Upper lobe of right lung (tissue), 1 donor: ENCODE measurements at regions not wholly inside any gene's neighbourhood (a gene's known extent, or its start where the extent isn't known, plus 50 kb on each side); places are given as distances from the start of the nearest gene placed in this dataset.
"Not testable (repeated sequence)": the region's sequence is repeated elsewhere in the genome, so short reads cannot be mapped to it uniquely, and the experiment has no call there.

Source experiments
- ATAC-seq: fragments of 200-7000 bp; cut with Tn5 transposase; one replicate; pipeline ENCODE4 v1.9.1; 2020; ENCODE audit warnings: mild to moderate bottlenecking, moderate library complexity
- DNase-seq: peaks from one replicate; pipeline ENCODE4 v3.0.0-alpha.2; 2020
- H3K27ac ChIP-seq: fragments of 200-600 bp; one replicate; pipeline ENCODE4 v1.8.0; 2022
- H3K27me3 ChIP-seq: fragments of 200-600 bp; one replicate; pipeline ENCODE4 v1.8.0; 2022; ENCODE audit warnings: mild to moderate bottlenecking
- H3K36me3 ChIP-seq: fragments of 200-600 bp; one replicate; pipeline ENCODE4 v1.8.0; 2022
- H3K4me1 ChIP-seq: fragments of 200-600 bp; one replicate; pipeline ENCODE4 v1.8.0; 2022
- H3K4me3 ChIP-seq: fragments of 200-600 bp; one replicate; pipeline ENCODE4 v1.8.0; 2022; ENCODE audit warnings: mild to moderate bottlenecking
- H3K9me3 ChIP-seq: fragments of 200-600 bp; one replicate; pipeline ENCODE4 v1.8.0; 2022
- CTCF ChIP-seq: fragments of 200-600 bp; IDR thresholded peaks from one replicate; pipeline ENCODE4 v1.8.0; 2022; ENCODE audit warnings: antibody characterized with exemption
- intact Hi-C: fragments of 100-400 bp; cut with DNase I; formaldehyde crosslinking; loops from one replicate; pipeline ENCODE4 v1.11.0; 2022
- donor health status: DM: no; HTN: yes; CAD: no; lungs with severe emphysema.

GRCh38 chrX:138856881-138857604 is 145.5 kb upstream of the FGF13 start:
- no peak for ATAC-seq
- Histone ChIP-seq H3K9me3 (no peaks in the 10 kb centered on the region), H3K4me1 (no peaks in the 10 kb centered on the region), H3K27ac (no peak overlapping the region), H3K4me3 (no peak overlapping the region), H3K36me3 (no peaks in the 10 kb centered on the region), H3K27me3 (no peaks in the 10 kb centered on the region)
- no peak for TF ChIP-seq CTCF
- intact Hi-C loops, result no loop called here
- DNase-seq, result no peak

GRCh38 chrX:138853936-138854335 is 142.4 kb upstream of the FGF13 start:
- H3K36me3 ChIP-seq, result no peaks in the 10 kb centered on the region
- intact Hi-C loops, result no loop called here
- H3K27me3 ChIP-seq, result no peaks in the 10 kb centered on the region
- H3K9me3 ChIP-seq, result no peaks in the 10 kb centered on the region
- no peaks in the 10 kb centered on the region for H3K4me1 ChIP-seq
- ATAC-seq (no peak), DNase-seq (no peak)
- no peak for TF ChIP-seq CTCF
- no peak overlapping the region for H3K27ac ChIP-seq
- no peak overlapping the region for H3K4me3 ChIP-seq

GRCh38 chrX:138849521-138849920 is 138.0 kb upstream of the FGF13 start:
- DNase-seq, result no peak
- Histone ChIP-seq H3K4me1 (no peaks in the 10 kb centered on the region), H3K27ac (no peak overlapping the region), H3K9me3 (no peaks in the 10 kb centered on the region), H3K27me3 (no peaks in the 10 kb centered on the region), H3K4me3 (no peak overlapping the region), H3K36me3 (no peaks in the 10 kb centered on the region)
- no peak for TF ChIP-seq CTCF
- no peak for ATAC-seq
- intact Hi-C loops, result no loop called here

- ATAC-seq (no peak), DNase-seq (no peak)
- Histone ChIP-seq H3K27ac (no peak overlapping the region), H3K9me3 (no peaks in the 10 kb centered on the region), H3K36me3 (no peaks in the 10 kb centered on the region), H3K4me3 (no peak overlapping the region), H3K27me3 (no peaks in the 10 kb centered on the region), H3K4me1 (no peaks in the 10 kb centered on the region)
- TF ChIP-seq CTCF, result no peak
- intact Hi-C loops, result no loop called here
These were observed 136.4 kb upstream of the FGF13 start for GRCh38 chrX:138847930-138848329.

GRCh38 chrX:138845786-138846185 is 134.3 kb upstream of the FGF13 start:
- no peak overlapping the region for H3K4me3 ChIP-seq
- intact Hi-C loops, result no loop called here
- DNase-seq, result no peak
- no peaks in the 10 kb centered on the region for H3K4me1 ChIP-seq
- H3K27ac ChIP-seq, result no peak overlapping the region
- no peaks in the 10 kb centered on the region for H3K9me3 ChIP-seq
- no peak for TF ChIP-seq CTCF
- no peaks in the 10 kb centered on the region for H3K27me3 ChIP-seq
- H3K36me3 ChIP-seq, result no peaks in the 10 kb centered on the region
- ATAC-seq, result no peak

- H3K27me3 ChIP-seq, ATAC-seq, H3K9me3 ChIP-seq, intact Hi-C loops, H3K4me3 ChIP-seq, DNase-seq, H3K36me3 ChIP-seq, H3K27ac ChIP-seq, H3K4me1 ChIP-seq: not testable (repeated sequence)
These were observed 95.9 kb upstream of the FGF13 start for GRCh38 chrX:138807400-138807799.
